Lung (tissue), 11 donors: ENCODE measurements at regions not wholly inside any gene's neighbourhood (a gene's known extent, or its start where the extent isn't known, plus 50 kb on each side); places are given as distances from the start of the nearest gene placed in this dataset.
A peak's percentile ranks its signal among the peaks of the same experiment; 100 is the strongest.

Experiments
- ATAC-seq: fragments of 200-7000 bp; cut with Tn5 transposase; one replicate; pipeline ENCODE4 v1.9.1; 2020; ENCODE audit warnings: moderate number of reproducible peaks; ENCODE audit not compliant: insufficient read depth, low FRiP score
- DNase-seq, 3 donors: peaks; one replicate each; pipeline ENCODE4 v3.0.0-alpha.2; 2013 to 2017
- H3K27ac ChIP-seq, 2 donors: one replicate each; pipeline ENCODE4 v1.5.1; 2013; ENCODE audit warnings: mild to moderate bottlenecking in 2 of 2, moderate library complexity in 2 of 2, control low read depth in 1 of 2, inconsistent platforms in 1 of 2, low read depth in 1 of 2, low read length in 1 of 2
- H3K27me3 ChIP-seq, 3 donors: one replicate each; pipeline ENCODE4 v1.5.1; 2013; ENCODE audit warnings: low read length in 2 of 3; ENCODE audit not compliant: control insufficient read depth in 3 of 3, insufficient read depth in 3 of 3
- H3K36me3 ChIP-seq, 4 donors: one replicate each; pipeline ENCODE4 v1.5.1; 2013; ENCODE audit warnings: low read length in 4 of 4, mild to moderate bottlenecking in 1 of 4, moderate library complexity in 1 of 4; ENCODE audit not compliant: control insufficient read depth in 4 of 4, insufficient read depth in 4 of 4
- H3K4me1 ChIP-seq, 5 donors: one replicate each; pipeline ENCODE4 v1.5.1; 2013; ENCODE audit warnings: low read length in 5 of 5, mild to moderate bottlenecking in 2 of 5, moderate library complexity in 1 of 5; ENCODE audit not compliant: control insufficient read depth in 5 of 5, insufficient read depth in 5 of 5
- H3K4me3 ChIP-seq: one replicate; pipeline ENCODE4 v1.5.1; 2013; ENCODE audit warnings: mild to moderate bottlenecking, control low read depth, moderate library complexity
- H3K9ac ChIP-seq, 2 donors: one replicate each; pipeline ENCODE4 v1.5.1; 2013; ENCODE audit warnings: low read length in 2 of 2, control low read depth in 1 of 2; ENCODE audit not compliant: insufficient read depth in 1 of 2
- H3K9me3 ChIP-seq, 4 donors: one replicate each; pipeline ENCODE4 v1.5.1; 2013; ENCODE audit warnings: low read length in 3 of 4, mild to moderate bottlenecking in 1 of 4, moderate library complexity in 1 of 4; ENCODE audit not compliant: control insufficient read depth in 4 of 4, insufficient read depth in 3 of 4
- WGBS, 2 donors: extraction: QIAGEN DNeasy Blood & Tissue Kit; methylation state at CpG; one replicate each; pipeline ENCODE4 v1.1.7; 2013; 5-methylcytosine and 5-hydroxymethylcytosine counted together
- TF ChIP-seq, protein P1 (sequence below): IDR thresholded peaks from 2 replicates; pipeline ENCODE4 v1.5.1; 2012; ENCODE audit warnings: mild to moderate bottlenecking; ENCODE audit errors: control extremely low read depth, extremely low read depth
- donor health status: control.
- donor health status: control.
- donor health status: Bipolar disorder and iron deficiency.
- donor health status: healthy.
- donor health status: DM: yes; HTN: yes; CAD: no.

DNA sequence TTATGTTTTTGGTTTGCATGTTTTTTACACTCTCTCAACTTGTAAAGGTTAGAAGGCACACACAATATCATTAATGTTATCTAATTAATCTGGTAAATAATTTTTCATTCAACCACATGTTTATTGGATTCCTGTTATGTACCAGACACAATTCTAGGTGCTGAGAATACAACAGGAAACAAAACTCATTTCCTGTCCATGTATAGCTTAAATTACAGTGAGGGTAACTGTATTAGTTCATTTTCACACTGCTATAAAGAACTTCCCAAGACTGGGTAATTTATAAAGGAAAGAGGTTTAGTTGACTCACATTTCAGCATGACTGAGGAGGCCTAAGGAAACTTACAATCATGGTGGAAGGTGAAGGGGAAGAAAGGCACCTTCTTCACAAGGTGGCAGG is 270.5 kb downstream of the TRIB2 start:
- Histone ChIP-seq H3K9ac (no peak overlapping the region), H3K4me1 (no peaks in the 10 kb centered on the region), H3K36me3 (no peaks in the 10 kb centered on the region), H3K9me3 (peaks cover 0 to 6% (median under 1%) of the 10 kb centered on the region in 4 donors), H3K4me3 (no peak overlapping the region), H3K27me3 (no peaks in the 10 kb centered on the region), H3K27ac (no peak overlapping the region)
- no peak for ATAC-seq
- TF ChIP-seq, protein P1, sequence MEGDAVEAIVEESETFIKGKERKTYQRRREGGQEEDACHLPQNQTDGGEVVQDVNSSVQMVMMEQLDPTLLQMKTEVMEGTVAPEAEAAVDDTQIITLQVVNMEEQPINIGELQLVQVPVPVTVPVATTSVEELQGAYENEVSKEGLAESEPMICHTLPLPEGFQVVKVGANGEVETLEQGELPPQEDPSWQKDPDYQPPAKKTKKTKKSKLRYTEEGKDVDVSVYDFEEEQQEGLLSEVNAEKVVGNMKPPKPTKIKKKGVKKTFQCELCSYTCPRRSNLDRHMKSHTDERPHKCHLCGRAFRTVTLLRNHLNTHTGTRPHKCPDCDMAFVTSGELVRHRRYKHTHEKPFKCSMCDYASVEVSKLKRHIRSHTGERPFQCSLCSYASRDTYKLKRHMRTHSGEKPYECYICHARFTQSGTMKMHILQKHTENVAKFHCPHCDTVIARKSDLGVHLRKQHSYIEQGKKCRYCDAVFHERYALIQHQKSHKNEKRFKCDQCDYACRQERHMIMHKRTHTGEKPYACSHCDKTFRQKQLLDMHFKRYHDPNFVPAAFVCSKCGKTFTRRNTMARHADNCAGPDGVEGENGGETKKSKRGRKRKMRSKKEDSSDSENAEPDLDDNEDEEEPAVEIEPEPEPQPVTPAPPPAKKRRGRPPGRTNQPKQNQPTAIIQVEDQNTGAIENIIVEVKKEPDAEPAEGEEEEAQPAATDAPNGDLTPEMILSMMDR: no peak
- DNase-seq: no peak

DNA sequence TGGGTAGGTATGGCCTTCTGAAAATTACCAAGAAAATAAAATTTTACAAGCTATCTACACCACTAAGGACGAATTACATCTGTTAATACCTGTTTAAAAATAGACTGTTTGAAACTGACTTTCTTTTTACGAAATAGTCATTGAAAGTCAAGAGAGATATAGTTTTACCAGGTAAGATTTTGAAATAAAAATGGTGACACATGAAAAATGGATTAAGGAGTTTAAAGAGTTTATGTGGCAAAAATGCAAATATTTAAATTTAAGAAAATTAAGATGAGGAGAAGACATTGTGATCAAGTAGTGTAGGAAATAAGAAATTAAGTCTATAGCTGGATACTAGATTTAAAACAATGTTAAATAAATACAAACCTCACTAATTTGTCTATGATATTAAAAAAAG is 271.5 kb downstream of the TRIB2 start:
- no peak overlapping the region for H3K4me3 ChIP-seq
- no peak overlapping the region for H3K27ac ChIP-seq
- TF ChIP-seq, protein P1: no peak
- H3K27me3 ChIP-seq: no peaks in the 10 kb centered on the region
- WGBS, 2 donors: 90% methylated on average over 2 of the region's 2 CpGs
- DNase-seq (no peak), ATAC-seq (no peak)
- no peak overlapping the region for H3K9ac ChIP-seq
- no peaks in the 10 kb centered on the region for H3K36me3 ChIP-seq
- no peaks in the 10 kb centered on the region for H3K4me1 ChIP-seq
- H3K9me3 ChIP-seq: peaks cover 0 to 8% (median 2%) of the 10 kb centered on the region in 4 donors

- no peak overlapping the region for H3K4me3 ChIP-seq
- peak in 2 of 3 donors; percentile 22 to 24 for DNase-seq
- H3K27ac ChIP-seq: no peak overlapping the region
- H3K9me3 ChIP-seq: peaks cover 0 to 8% (median 2%) of the 10 kb centered on the region in 4 donors
- H3K36me3 ChIP-seq: no peaks in the 10 kb centered on the region
- ATAC-seq: no peak
- H3K4me1 ChIP-seq: no peaks in the 10 kb centered on the region
- no peaks in the 10 kb centered on the region for H3K27me3 ChIP-seq
- 37 to 42% methylated on average over 1 of the region's 1 CpG for WGBS, 2 donors
- TF ChIP-seq, protein P1: no peak
- no peak overlapping the region for H3K9ac ChIP-seq
These were observed 273.8 kb downstream of the TRIB2 start for GRCh38 chr2:12990523-12990922.

GRCh38 chr2:12998685-12999084 is 281.9 kb downstream of the TRIB2 start:
- no peak for ATAC-seq
- Histone ChIP-seq H3K9me3 (no peaks in the 10 kb centered on the region), H3K36me3 (no peaks in the 10 kb centered on the region), H3K27ac (no peak overlapping the region), H3K9ac (no peak overlapping the region), H3K4me3 (no peak overlapping the region), H3K27me3 (no peaks in the 10 kb centered on the region), H3K4me1 (peaks cover 0 to 32% (median 13%) of the 10 kb centered on the region in 5 donors)
- peak in 2 of 3 donors; percentile 26 to 52 for DNase-seq
- 91 to 100% methylated on average over 1 of the region's 1 CpG for WGBS, 2 donors
- TF ChIP-seq, protein P1: no peak
